ENCODE measurements at regions not wholly inside any gene's neighbourhood (a gene's known extent, or its start where the extent isn't known, plus 50 kb on each side); places are given as distances from the start of the nearest gene placed in this dataset.

DNA sequence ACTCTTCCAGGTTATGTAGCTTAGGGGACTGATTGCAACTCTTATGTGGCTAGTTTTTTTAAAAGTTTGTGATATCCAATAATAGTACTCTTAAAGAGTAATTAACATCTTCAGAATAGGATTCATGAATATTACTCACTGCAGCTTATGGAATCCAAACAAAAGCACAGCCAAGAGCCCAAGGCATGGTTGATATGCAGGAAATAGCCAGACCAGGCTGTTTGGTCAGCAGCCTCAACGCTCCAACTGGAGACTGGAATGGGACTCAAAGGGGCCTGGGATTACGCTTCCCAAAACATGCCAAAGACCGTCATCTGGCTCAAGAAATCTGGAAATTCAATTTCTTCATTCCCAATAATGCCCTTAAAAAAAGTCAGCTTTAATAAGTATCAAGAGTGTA, 268.6 kb downstream of the SEC61B start:
- TF ChIP-seq FOXK2 (IDR thresholded peaks at IDR 0.05) (no peak), RBAK (CRISPR knock-in tag; IDR thresholded peaks at IDR 0.05) (no peak), ZNF83 (CRISPR knock-in tag; IDR thresholded peaks at IDR 0.05; ENCODE audit: borderline replicate concordance) (no peak), LRRFIP1 (CRISPR knock-in tag; conservative IDR thresholded peaks at IDR 0.05) (no peak), CTCF (CRISPR knock-in tag; IDR thresholded peaks at IDR 0.05) (no peak), NPAS2 (CRISPR knock-in tag; IDR thresholded peaks at IDR 0.05; ENCODE audit: borderline replicate concordance) (no peak), ZBTB20 (CRISPR knock-in tag; IDR thresholded peaks at IDR 0.05; ENCODE audit: borderline replicate concordance, low read depth) (no peak)
- TF ChIP-seq, protein P1, sequence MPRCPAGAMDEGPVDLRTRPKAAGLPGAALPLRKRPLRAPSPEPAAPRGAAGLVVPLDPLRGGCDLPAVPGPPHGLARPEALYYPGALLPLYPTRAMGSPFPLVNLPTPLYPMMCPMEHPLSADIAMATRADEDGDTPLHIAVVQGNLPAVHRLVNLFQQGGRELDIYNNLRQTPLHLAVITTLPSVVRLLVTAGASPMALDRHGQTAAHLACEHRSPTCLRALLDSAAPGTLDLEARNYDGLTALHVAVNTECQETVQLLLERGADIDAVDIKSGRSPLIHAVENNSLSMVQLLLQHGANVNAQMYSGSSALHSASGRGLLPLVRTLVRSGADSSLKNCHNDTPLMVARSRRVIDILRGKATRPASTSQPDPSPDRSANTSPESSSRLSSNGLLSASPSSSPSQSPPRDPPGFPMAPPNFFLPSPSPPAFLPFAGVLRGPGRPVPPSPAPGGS (CRISPR knock-in tag; IDR thresholded peaks at IDR 0.05): no peak
